HepG2 (cell line): ENCODE measurements at regions not wholly inside any gene's neighbourhood (a gene's known extent, or its start where the extent isn't known, plus 50 kb on each side); places are given as distances from the start of the nearest gene placed in this dataset.

Source experiments
- DMAP1 ChIP-seq: IDR thresholded peaks from 2 replicates; pipeline ENCODE4 v1.6.1; 2016
- EP300 ChIP-seq, 3 experiments: sonication (generic) in 1 of 3; formaldehyde crosslinking in 1 of 3; IDR thresholded peaks; 2 replicates each; pipeline versions ENCODE4 v1.5.1 to v1.6.1; 2011 to 2020; ENCODE audit warnings: low read depth in 2 of 3, low read length in 2 of 3, borderline replicate concordance in 1 of 3, improper control_type of control experiment in 1 of 3, mild to moderate bottlenecking in 1 of 3, missing genetic modification reagents in 1 of 3, moderate library complexity in 1 of 3
- ETV5 ChIP-seq: IDR thresholded peaks from 2 replicates; pipeline ENCODE4 v1.6.1; 2018; ENCODE audit warnings: missing biosample characterization, missing genetic modification reagents, inconsistent platforms, borderline replicate concordance
- HDAC2 ChIP-seq: sonication (generic); formaldehyde crosslinking; IDR thresholded peaks from 2 replicates; pipeline ENCODE4 v1.4.0; 2020; ENCODE audit warnings: missing genetic modification reagents
- HNRNPL ChIP-seq: fragments of 200-400 bp; formaldehyde crosslinking; IDR thresholded peaks from 2 replicates; pipeline ENCODE4 v1.6.1; 2017; ENCODE audit warnings: mild to moderate bottlenecking, low read depth, low read length
- MYNN ChIP-seq: sonication (generic); formaldehyde crosslinking; IDR thresholded peaks from 2 replicates; pipeline ENCODE4 v1.4.0; 2020; ENCODE audit warnings: mild to moderate bottlenecking, low read depth, missing genetic modification reagents
- STAG1 ChIP-seq: sonication (generic); formaldehyde crosslinking; IDR thresholded peaks from 2 replicates; pipeline ENCODE4 v1.4.0; 2020; ENCODE audit warnings: missing genetic modification reagents
- ZFX ChIP-seq: sonication (generic); formaldehyde crosslinking; IDR thresholded peaks from 2 replicates; pipeline ENCODE4 v1.4.0; 2020; ENCODE audit warnings: mild to moderate bottlenecking, low read depth, missing genetic modification reagents, moderate library complexity
- ZNF263 ChIP-seq: sonication (generic); formaldehyde crosslinking; IDR thresholded peaks from 2 replicates; pipeline ENCODE4 v1.4.0; 2020; ENCODE audit warnings: missing genetic modification reagents
- ZSCAN21 ChIP-seq: sonication (generic); formaldehyde crosslinking; IDR thresholded peaks from 2 replicates; pipeline ENCODE4 v1.8.0; 2022; ENCODE audit warnings: mild to moderate bottlenecking, missing genetic modification reagents, moderate library complexity, borderline replicate concordance
- TF ChIP-seq, protein P1 (sequence below): sonication (generic); formaldehyde crosslinking; IDR thresholded peaks from 2 replicates; pipeline ENCODE4 v1.5.0; 2020; ENCODE audit warnings: mild to moderate bottlenecking, missing genetic modification reagents, moderate library complexity
- TF ChIP-seq, protein P2 (sequence below): sonication (generic); formaldehyde crosslinking; IDR thresholded peaks from 2 replicates; pipeline ENCODE4 v1.9.0; 2022; ENCODE audit warnings: missing genetic modification reagents, mild to moderate bottlenecking, borderline replicate concordance
- TF ChIP-seq, protein P3 (sequence below): sonication (generic); formaldehyde crosslinking; IDR thresholded peaks from 2 replicates; pipeline ENCODE4 v1.4.0; 2020; ENCODE audit warnings: mild to moderate bottlenecking, missing genetic modification reagents
- TF ChIP-seq, protein P4 (sequence below): sonication (generic); formaldehyde crosslinking; IDR thresholded peaks from 2 replicates; pipeline ENCODE4 v1.5.0; 2020; ENCODE audit warnings: missing genetic modification reagents

DNA sequence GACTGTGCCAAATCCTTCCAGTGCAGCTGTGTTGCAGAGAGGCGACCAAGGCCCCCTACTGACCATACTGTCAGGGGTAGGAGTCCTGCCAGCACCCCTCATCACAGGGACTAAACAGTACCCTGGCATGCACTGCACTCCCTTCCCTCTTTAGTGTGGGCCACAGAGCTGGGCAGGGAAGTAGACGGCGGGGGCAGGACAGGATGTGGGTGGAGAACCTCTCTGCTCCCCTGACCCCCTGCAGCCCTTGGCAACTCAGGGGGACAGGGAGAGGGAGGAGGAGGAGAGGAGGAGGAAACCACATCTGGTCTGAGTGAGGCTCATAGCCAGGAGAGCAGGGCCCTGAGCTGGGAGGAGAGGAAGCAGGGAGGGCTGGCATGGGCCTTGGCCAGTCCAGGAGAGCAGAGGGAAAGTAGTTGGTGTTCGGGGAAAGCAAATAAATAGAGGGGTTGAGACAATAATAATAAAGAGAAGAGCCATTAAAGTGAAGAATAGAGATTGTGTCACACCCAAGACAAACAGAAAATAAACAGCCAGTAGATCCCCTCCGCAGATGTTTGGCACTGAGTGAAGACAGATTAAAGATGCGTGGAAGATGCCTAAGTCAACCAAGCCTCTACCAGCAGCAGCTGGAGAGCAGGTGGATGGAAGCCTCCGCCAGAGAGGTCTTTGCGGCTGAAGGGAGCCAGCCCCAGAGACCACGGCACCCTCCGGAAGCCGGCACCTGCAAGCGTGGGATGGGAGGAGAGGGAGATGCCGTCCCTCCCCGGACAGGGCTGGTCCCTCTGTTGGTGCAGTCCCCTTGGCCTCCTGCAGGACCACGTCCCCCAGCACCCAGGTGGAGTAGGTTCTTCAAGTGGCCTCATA is 61.5 kb downstream of the RPUSD4 start (continued):
- TF ChIP-seq, protein P1, sequence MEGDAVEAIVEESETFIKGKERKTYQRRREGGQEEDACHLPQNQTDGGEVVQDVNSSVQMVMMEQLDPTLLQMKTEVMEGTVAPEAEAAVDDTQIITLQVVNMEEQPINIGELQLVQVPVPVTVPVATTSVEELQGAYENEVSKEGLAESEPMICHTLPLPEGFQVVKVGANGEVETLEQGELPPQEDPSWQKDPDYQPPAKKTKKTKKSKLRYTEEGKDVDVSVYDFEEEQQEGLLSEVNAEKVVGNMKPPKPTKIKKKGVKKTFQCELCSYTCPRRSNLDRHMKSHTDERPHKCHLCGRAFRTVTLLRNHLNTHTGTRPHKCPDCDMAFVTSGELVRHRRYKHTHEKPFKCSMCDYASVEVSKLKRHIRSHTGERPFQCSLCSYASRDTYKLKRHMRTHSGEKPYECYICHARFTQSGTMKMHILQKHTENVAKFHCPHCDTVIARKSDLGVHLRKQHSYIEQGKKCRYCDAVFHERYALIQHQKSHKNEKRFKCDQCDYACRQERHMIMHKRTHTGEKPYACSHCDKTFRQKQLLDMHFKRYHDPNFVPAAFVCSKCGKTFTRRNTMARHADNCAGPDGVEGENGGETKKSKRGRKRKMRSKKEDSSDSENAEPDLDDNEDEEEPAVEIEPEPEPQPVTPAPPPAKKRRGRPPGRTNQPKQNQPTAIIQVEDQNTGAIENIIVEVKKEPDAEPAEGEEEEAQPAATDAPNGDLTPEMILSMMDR (CRISPR knock-in tag): peak; percentile 53
- TF ChIP-seq ZSCAN21 (CRISPR knock-in tag): no peak
- 0 out of 2 replicates have a peak, but pooled peaks have one; percentile 17 for TF ChIP-seq ZFX (CRISPR knock-in tag)
- no peak for TF ChIP-seq MYNN (CRISPR knock-in tag)
- no peak for TF ChIP-seq DMAP1 (CRISPR knock-in tag)
- TF ChIP-seq, protein P2, sequence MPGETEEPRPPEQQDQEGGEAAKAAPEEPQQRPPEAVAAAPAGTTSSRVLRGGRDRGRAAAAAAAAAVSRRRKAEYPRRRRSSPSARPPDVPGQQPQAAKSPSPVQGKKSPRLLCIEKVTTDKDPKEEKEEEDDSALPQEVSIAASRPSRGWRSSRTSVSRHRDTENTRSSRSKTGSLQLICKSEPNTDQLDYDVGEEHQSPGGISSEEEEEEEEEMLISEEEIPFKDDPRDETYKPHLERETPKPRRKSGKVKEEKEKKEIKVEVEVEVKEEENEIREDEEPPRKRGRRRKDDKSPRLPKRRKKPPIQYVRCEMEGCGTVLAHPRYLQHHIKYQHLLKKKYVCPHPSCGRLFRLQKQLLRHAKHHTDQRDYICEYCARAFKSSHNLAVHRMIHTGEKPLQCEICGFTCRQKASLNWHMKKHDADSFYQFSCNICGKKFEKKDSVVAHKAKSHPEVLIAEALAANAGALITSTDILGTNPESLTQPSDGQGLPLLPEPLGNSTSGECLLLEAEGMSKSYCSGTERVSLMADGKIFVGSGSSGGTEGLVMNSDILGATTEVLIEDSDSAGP (CRISPR knock-in tag): peak; percentile 52; the same call in 1 of the 2 replicates
- TF ChIP-seq, protein P3, sequence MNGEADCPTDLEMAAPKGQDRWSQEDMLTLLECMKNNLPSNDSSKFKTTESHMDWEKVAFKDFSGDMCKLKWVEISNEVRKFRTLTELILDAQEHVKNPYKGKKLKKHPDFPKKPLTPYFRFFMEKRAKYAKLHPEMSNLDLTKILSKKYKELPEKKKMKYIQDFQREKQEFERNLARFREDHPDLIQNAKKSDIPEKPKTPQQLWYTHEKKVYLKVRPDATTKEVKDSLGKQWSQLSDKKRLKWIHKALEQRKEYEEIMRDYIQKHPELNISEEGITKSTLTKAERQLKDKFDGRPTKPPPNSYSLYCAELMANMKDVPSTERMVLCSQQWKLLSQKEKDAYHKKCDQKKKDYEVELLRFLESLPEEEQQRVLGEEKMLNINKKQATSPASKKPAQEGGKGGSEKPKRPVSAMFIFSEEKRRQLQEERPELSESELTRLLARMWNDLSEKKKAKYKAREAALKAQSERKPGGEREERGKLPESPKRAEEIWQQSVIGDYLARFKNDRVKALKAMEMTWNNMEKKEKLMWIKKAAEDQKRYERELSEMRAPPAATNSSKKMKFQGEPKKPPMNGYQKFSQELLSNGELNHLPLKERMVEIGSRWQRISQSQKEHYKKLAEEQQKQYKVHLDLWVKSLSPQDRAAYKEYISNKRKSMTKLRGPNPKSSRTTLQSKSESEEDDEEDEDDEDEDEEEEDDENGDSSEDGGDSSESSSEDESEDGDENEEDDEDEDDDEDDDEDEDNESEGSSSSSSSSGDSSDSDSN (CRISPR knock-in tag): 0 out of 2 replicates have a peak, but pooled peaks have one; percentile 29
- TF ChIP-seq ZNF263 (CRISPR knock-in tag): 0 out of 2 replicates have a peak, but pooled peaks have one; percentile 47
- TF ChIP-seq, protein P4, sequence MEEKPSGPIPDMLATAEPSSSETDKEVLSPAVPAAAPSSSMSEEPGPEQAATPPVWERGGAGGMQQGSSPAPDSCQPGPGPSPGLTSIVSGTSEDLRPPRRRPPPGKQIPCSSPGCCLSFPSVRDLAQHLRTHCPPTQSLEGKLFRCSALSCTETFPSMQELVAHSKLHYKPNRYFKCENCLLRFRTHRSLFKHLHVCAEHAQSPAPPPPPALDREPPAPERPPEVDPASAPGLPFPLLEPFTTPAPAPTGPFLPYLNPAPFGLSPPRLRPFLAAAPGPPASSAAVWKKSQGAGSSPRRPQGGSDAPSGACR (CRISPR knock-in tag): no peak
- peak in 1 of 2 experiments; percentile 16; a peak in 1 of 4 replicates for TF ChIP-seq EP300 (IDR thresholded peaks at IDR 0.05; ENCODE audit: low read depth in 2 of 2, low read length in 2 of 2)
- no peak for TF ChIP-seq EP300 (CRISPR knock-in tag; IDR thresholded peaks at IDR 0.05; ENCODE audit: borderline replicate concordance)
- TF ChIP-seq HDAC2 (CRISPR knock-in tag): peak; percentile 32; the same call in 1 of the 2 replicates
- TF ChIP-seq HNRNPL: 0 out of 2 replicates have a peak, but pooled peaks have one; percentile 16
- peak; percentile 72; the same call in 1 of the 2 replicates for TF ChIP-seq ETV5 (CRISPR knock-in tag)
- peak; percentile 43; the same call in 1 of the 2 replicates for TF ChIP-seq STAG1
